ENCODE measurements at regions not wholly inside any gene's neighbourhood (a gene's known extent, or its start where the extent isn't known, plus 50 kb on each side); places are given as distances from the start of the nearest gene placed in this dataset.

GRCh38 chr16:5951486-5951885 lies 853.9 kb upstream of the EEF2KMT start:
- TF ChIP-seq, protein P1, sequence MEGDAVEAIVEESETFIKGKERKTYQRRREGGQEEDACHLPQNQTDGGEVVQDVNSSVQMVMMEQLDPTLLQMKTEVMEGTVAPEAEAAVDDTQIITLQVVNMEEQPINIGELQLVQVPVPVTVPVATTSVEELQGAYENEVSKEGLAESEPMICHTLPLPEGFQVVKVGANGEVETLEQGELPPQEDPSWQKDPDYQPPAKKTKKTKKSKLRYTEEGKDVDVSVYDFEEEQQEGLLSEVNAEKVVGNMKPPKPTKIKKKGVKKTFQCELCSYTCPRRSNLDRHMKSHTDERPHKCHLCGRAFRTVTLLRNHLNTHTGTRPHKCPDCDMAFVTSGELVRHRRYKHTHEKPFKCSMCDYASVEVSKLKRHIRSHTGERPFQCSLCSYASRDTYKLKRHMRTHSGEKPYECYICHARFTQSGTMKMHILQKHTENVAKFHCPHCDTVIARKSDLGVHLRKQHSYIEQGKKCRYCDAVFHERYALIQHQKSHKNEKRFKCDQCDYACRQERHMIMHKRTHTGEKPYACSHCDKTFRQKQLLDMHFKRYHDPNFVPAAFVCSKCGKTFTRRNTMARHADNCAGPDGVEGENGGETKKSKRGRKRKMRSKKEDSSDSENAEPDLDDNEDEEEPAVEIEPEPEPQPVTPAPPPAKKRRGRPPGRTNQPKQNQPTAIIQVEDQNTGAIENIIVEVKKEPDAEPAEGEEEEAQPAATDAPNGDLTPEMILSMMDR (conservative IDR thresholded peaks at IDR 0.05 in 1 of 2, IDR thresholded peaks at IDR 0.05 in 1 of 2; ENCODE audit: low read depth in 1 of 2, low read length in 2 of 2) = no peak
- no peak for TF ChIP-seq EZH2 (IDR thresholded peaks at IDR 0.05; ENCODE audit: low read length, missing control alignments)

Data from fibroblast of lung (primary cell).